Spleen (tissue), 11 donors: ENCODE measurements at regions not wholly inside any gene's neighbourhood (a gene's known extent, or its start where the extent isn't known, plus 50 kb on each side); places are given as distances from the start of the nearest gene placed in this dataset.
A peak's percentile ranks its signal among the peaks of the same experiment; 100 is the strongest.

ENCODE experiments used
- DNase-seq: peaks from one replicate; pipeline ENCODE4 v3.0.0-alpha.2; 2020
- H3K27ac ChIP-seq, 8 donors: fragments of 200-600 bp; sonication (generic) in 7 of 8; 1 replicate in 4 of 8; 2 replicates in 4 of 8; pipeline versions ENCODE4 v1.5.0 to v1.8.0; 2016 to 2021; ENCODE audit warnings: inconsistent platforms in 4 of 8, mild to moderate bottlenecking in 4 of 8, moderate library complexity in 1 of 8
- H3K27me3 ChIP-seq, 7 donors: fragments of 200-600 bp; sonication (generic) in 6 of 7; replicated peaks in 1 of 7; 1 replicate in 4 of 7; 2 replicates in 3 of 7; pipeline versions ENCODE4 v1.5.0 to v1.8.0; 2016 to 2021; ENCODE audit warnings: inconsistent platforms in 3 of 7, mild to moderate bottlenecking in 1 of 7
- H3K36me3 ChIP-seq, 6 donors: fragments of 200-600 bp; sonication (generic) in 5 of 6; 1 replicate in 4 of 6; 2 replicates in 2 of 6; pipeline versions ENCODE4 v1.5.0 to v1.8.0; 2016 to 2021; ENCODE audit warnings: inconsistent platforms in 2 of 6
- H3K4me1 ChIP-seq, 6 donors: fragments of 200-600 bp; sonication (generic) in 5 of 6; 1 replicate in 3 of 6; 2 replicates in 3 of 6; pipeline versions ENCODE4 v1.5.0 to v1.8.0; 2016 to 2021; ENCODE audit warnings: inconsistent platforms in 3 of 6
- H3K4me3 ChIP-seq, 8 donors: fragments of 200-600 bp; sonication (generic) in 7 of 8; 1 replicate in 4 of 8; 2 replicates in 4 of 8; pipeline versions ENCODE4 v1.5.0 to v1.8.0; 2016 to 2021; ENCODE audit warnings: inconsistent platforms in 4 of 8, mild to moderate bottlenecking in 4 of 8, moderate library complexity in 2 of 8
- H3K9me3 ChIP-seq, 8 donors: fragments of 200-600 bp; sonication (generic) in 7 of 8; 1 replicate in 4 of 8; 2 replicates in 4 of 8; pipeline versions ENCODE4 v1.5.0 to v1.8.0; 2016 to 2021; ENCODE audit warnings: inconsistent platforms in 4 of 8
- POLR2A ChIP-seq, 3 donors: fragments of 450-650 bp; IDR thresholded peaks; one replicate each; pipeline ENCODE4 v1.5.1; 2017; ENCODE audit warnings: antibody characterized with exemption in 3 of 3, mild to moderate bottlenecking in 1 of 3
- POLR2AphosphoS5 ChIP-seq, 3 donors: sonication (generic); formaldehyde crosslinking; IDR thresholded peaks; one replicate each; pipeline ENCODE4 v1.5.1; 2017; ENCODE audit warnings: antibody characterized with exemption in 3 of 3
- WGBS, 5 donors: extraction: QIAGEN DNeasy Blood & Tissue Kit in 3 of 5; methylation state at CpG; one replicate each; pipeline versions ENCODE4 v1.1.5 to v1.1.7; 2013 to 2018; 5-methylcytosine and 5-hydroxymethylcytosine counted together
- intact Hi-C: fragments of 100-400 bp; cut with DNase I; formaldehyde crosslinking; loops from one replicate; pipeline ENCODE4 v1.15.0; 2023; ENCODE audit warnings: low total_unique reads
- TF ChIP-seq, protein P1 (sequence below), 11 experiments: fragments of 200-600 bp in 7 of 11; fragments of 450-650 bp in 4 of 11; sonication (generic) in 4 of 11; IDR thresholded peaks in 8 of 11; conservative IDR thresholded peaks in 3 of 11; 1 replicate in 7 of 11; 2 replicates in 4 of 11; pipeline versions ENCODE4 v1.4.0 to v1.8.0; 2016 to 2021; ENCODE audit warnings: antibody characterized with exemption in 11 of 11, inconsistent platforms in 4 of 11, mild to moderate bottlenecking in 1 of 11
- donor health status: healthy with polysubstance abuse.
- donor health status: DM: no; HTN: no; CAD: no; lungs with moderate emphysema.
- donor health status: DM: no; HTN: no; CAD: no.
- donor health status: Bipolar disorder and iron deficiency.
- donor health status: healthy.
- donor health status: DM: no; HTN: no; CAD: no.
- donor health status: DM: yes; HTN: yes; CAD: no.

- intact Hi-C loops = no loop called here
- Histone ChIP-seq H3K27ac (no peak overlapping the region), H3K9me3 (no peaks in the 10 kb centered on the region), H3K4me1 (peaks cover 0 to 23% (median 5%) of the 10 kb centered on the region in 6 donors), H3K27me3 (no peaks in the 10 kb centered on the region), H3K36me3 (no peaks in the 10 kb centered on the region), H3K4me3 (no peak overlapping the region)
- peak; percentile 56 for DNase-seq
- 72 to 86% (median 75%) methylated on average over 1 of the region's 1 CpG for WGBS, 5 donors
- TF ChIP-seq, protein P1, sequence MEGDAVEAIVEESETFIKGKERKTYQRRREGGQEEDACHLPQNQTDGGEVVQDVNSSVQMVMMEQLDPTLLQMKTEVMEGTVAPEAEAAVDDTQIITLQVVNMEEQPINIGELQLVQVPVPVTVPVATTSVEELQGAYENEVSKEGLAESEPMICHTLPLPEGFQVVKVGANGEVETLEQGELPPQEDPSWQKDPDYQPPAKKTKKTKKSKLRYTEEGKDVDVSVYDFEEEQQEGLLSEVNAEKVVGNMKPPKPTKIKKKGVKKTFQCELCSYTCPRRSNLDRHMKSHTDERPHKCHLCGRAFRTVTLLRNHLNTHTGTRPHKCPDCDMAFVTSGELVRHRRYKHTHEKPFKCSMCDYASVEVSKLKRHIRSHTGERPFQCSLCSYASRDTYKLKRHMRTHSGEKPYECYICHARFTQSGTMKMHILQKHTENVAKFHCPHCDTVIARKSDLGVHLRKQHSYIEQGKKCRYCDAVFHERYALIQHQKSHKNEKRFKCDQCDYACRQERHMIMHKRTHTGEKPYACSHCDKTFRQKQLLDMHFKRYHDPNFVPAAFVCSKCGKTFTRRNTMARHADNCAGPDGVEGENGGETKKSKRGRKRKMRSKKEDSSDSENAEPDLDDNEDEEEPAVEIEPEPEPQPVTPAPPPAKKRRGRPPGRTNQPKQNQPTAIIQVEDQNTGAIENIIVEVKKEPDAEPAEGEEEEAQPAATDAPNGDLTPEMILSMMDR (IDR thresholded peaks at IDR 0.05 in 8 of 11, conservative IDR thresholded peaks at IDR 0.05 in 3 of 11) = no peak
- no peak for TF ChIP-seq POLR2AphosphoS5 (IDR thresholded peaks at IDR 0.05)
- TF ChIP-seq POLR2A (IDR thresholded peaks at IDR 0.05) = no peak
Measured at GRCh38 chr10:124265391-124265745, 153.4 kb downstream of the OAT start.

DNA sequence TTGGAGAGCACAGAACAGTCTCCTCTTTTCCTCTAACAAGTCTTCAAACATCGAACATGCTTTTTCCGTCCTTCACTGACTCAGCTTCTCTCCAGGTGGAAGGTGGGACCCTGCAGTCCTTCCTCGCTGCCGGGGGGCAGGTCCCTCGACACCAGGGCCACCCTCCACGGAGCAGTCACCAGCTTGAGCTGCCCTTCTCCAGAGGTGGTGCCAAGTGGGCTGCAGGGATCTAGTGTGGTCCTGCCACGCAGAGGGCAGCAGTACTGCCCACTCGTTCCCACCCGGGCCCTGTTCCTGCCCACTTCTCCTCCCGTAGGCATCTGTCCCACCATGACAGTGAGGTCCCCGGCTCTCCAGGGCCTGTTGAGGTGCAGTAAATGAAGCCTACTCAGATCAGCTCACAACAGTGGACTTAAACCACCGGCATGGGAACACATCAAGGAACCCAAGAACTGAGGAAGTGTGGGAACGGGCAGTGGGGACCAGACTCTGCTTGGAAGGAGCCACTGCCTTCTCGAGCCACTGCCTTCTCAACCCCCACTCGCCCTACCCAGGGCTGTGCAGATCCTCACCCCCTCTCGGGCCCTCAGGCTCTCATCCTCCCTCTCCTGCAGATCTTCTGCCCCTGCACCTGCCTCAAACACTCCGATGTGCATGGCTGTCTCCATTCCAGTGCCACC, 153.9 kb downstream of the OAT start:
- Histone ChIP-seq H3K27me3 (no peaks in the 10 kb centered on the region), H3K36me3 (no peaks in the 10 kb centered on the region), H3K9me3 (no peaks in the 10 kb centered on the region), H3K4me1 (peaks cover 0 to 23% (median 5%) of the 10 kb centered on the region in 6 donors), H3K27ac (no peak overlapping the region), H3K4me3 (no peak overlapping the region)
- peak; percentile 52 for DNase-seq
- TF ChIP-seq POLR2A (IDR thresholded peaks at IDR 0.05) = no peak
- WGBS, 5 donors = 89 to 97% (median 94%) methylated on average over 17 of the region's 17 CpGs
- intact Hi-C loops = loop anchor here (5.0 kb wide), 1 partner anchor 273 kb away; no protein-coding TSS in a partner anchor

- peaks cover 0 to 23% (median 5%) of the 10 kb centered on the region in 6 donors for H3K4me1 ChIP-seq
- peak; percentile 59 for DNase-seq
Measured at GRCh38 chr10:124264271-124264670, 154.5 kb downstream of the OAT start.

GRCh38 chr10:124263726-124264125, 155.0 kb downstream of the OAT start:
- peaks cover 0 to 11% (median 4%) of the 10 kb centered on the region in 8 donors for H3K9me3 ChIP-seq
- no peaks in the 10 kb centered on the region for H3K36me3 ChIP-seq
- no peak overlapping the region for H3K27ac ChIP-seq
- peak; percentile 32 for DNase-seq
- WGBS, 5 donors = 66 to 92% (median 87%) methylated on average over 5 of the region's 5 CpGs
- TF ChIP-seq, protein P1 (IDR thresholded peaks at IDR 0.05 in 8 of 11, conservative IDR thresholded peaks at IDR 0.05 in 3 of 11) = no peak
- TF ChIP-seq POLR2AphosphoS5 (IDR thresholded peaks at IDR 0.05) (no peak), POLR2A (IDR thresholded peaks at IDR 0.05) (no peak)
- peaks cover 0 to 23% (median 5%) of the 10 kb centered on the region in 6 donors for H3K4me1 ChIP-seq
- H3K27me3 ChIP-seq = no peaks in the 10 kb centered on the region
- no peak overlapping the region for H3K4me3 ChIP-seq
- intact Hi-C loops = loop anchor here (5.0 kb wide), 1 partner anchor 271 kb away; no protein-coding TSS in a partner anchor

More at GRCh38 chr10:124264271-124264670, 154.5 kb downstream of the OAT start:
- WGBS, 5 donors = 83 to 97% (median 93%) methylated on average over 7 of the region's 7 CpGs
- H3K9me3 ChIP-seq = peaks cover 0 to 5% (median 3%) of the 10 kb centered on the region in 8 donors
- H3K36me3 ChIP-seq = no peaks in the 10 kb centered on the region
- H3K4me3 ChIP-seq = no peak overlapping the region
- intact Hi-C loops = loop anchor here (5.0 kb wide), 1 partner anchor 272 kb away; no protein-coding TSS in a partner anchor
- no peak overlapping the region for H3K27ac ChIP-seq
- H3K27me3 ChIP-seq = no peaks in the 10 kb centered on the region
- TF ChIP-seq, protein P1 (IDR thresholded peaks at IDR 0.05 in 8 of 11, conservative IDR thresholded peaks at IDR 0.05 in 3 of 11) = no peak
- TF ChIP-seq POLR2A (IDR thresholded peaks at IDR 0.05) = no peak
- TF ChIP-seq POLR2AphosphoS5 (IDR thresholded peaks at IDR 0.05) = no peak
